Kidney epithelial cell (primary cell): ENCODE measurements at regions not wholly inside any gene's neighbourhood (a gene's known extent, or its start where the extent isn't known, plus 50 kb on each side); places are given as distances from the start of the nearest gene placed in this dataset.

Experiments used
- DNase-seq: peaks from one replicate; pipeline ENCODE4 v3.0.0-alpha.2; 2010; ENCODE audit warnings: low read depth
- H3K27me3 ChIP-seq: 2 replicates; pipeline ENCODE4 v1.6.0; 2011; ENCODE audit warnings: low read length; ENCODE audit not compliant: control insufficient read depth, insufficient read depth
- H3K36me3 ChIP-seq: 2 replicates; pipeline ENCODE4 v1.5.1; 2011; ENCODE audit warnings: low read length; ENCODE audit not compliant: control insufficient read depth, insufficient read depth
- H3K4me3 ChIP-seq: 2 replicates; pipeline ENCODE4 v1.5.1; 2011; ENCODE audit warnings: low read depth, mild to moderate bottlenecking, control low read depth, low read length
- CTCF ChIP-seq: IDR thresholded peaks from 2 replicates; pipeline ENCODE4 v1.5.1; 2011; ENCODE audit warnings: mild to moderate bottlenecking, moderate library complexity, low read length, control low read depth, inconsistent platforms; ENCODE audit not compliant: insufficient read depth, poor library complexity, severe bottlenecking

DNA sequence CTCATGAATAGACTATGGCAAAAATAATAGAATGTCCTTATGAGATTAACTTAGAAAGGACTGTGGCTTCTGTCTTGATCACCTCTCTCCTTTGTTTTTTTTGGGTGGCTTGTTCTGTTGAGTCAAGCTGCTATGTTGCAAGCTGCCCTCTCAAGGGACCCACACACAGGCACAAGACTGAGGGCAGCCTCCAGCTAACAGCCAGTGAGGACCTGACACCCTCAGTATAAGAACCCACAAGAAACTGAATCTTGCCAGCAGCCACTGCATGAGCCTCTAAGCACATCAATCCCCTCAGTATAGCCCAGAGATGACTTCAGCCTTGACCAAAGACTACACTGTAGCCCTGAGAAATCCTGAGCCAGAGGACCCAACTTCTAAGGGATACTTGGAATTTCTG is 361.1 kb downstream of the MCTP2 start:
- Histone ChIP-seq H3K36me3 (no peaks in the 10 kb centered on the region), H3K27me3 (no peaks in the 10 kb centered on the region), H3K4me3 (no peak overlapping the region)
- DNase-seq: no peak
- TF ChIP-seq CTCF: no peak

DNA sequence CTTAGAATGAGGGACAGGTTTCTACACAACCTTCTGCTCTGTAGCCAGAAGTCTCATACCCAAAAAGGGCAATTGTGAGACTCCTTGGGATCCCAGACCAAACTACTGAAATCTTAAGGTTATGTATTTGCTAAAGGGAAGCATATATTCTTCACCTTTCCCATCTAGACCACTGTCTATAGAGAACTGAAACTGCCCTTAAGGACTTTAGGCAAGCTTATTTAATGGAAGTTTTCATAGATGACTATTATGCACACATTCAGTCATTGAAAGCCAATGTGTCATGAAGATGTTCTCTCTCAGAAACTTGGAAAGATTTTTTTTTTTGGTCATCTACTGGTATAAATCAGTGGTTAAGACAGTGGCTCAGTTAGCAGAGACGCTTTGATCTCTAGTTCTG is 365.3 kb downstream of the MCTP2 start:
- no peak for DNase-seq
- Histone ChIP-seq H3K4me3 (no peak overlapping the region), H3K27me3 (no peaks in the 10 kb centered on the region), H3K36me3 (no peaks in the 10 kb centered on the region)
- no peak for TF ChIP-seq CTCF

- no peak for TF ChIP-seq CTCF
- DNase-seq: no peak
- Histone ChIP-seq H3K4me3 (no peak overlapping the region), H3K36me3 (no peaks in the 10 kb centered on the region), H3K27me3 (no peaks in the 10 kb centered on the region)
Measured at GRCh38 chr15:94600505-94600904, 369.1 kb downstream of the MCTP2 start.

- DNase-seq: no peak
- Histone ChIP-seq H3K27me3 (no peaks in the 10 kb centered on the region), H3K4me3 (no peak overlapping the region), H3K36me3 (no peaks in the 10 kb centered on the region)
- TF ChIP-seq CTCF: no peak
Measured at GRCh38 chr15:94602754-94603470, 371.6 kb downstream of the MCTP2 start.

- no peak overlapping the region for H3K4me3 ChIP-seq
- no peak for DNase-seq
- H3K27me3 ChIP-seq: no peaks in the 10 kb centered on the region
- no peaks in the 10 kb centered on the region for H3K36me3 ChIP-seq
- no peak for TF ChIP-seq CTCF
Measured at GRCh38 chr15:94606286-94606685, 374.9 kb downstream of the MCTP2 start.

- no peak for TF ChIP-seq CTCF
- Histone ChIP-seq H3K36me3 (no peaks in the 10 kb centered on the region), H3K27me3 (no peaks in the 10 kb centered on the region), H3K4me3 (no peak overlapping the region)
- DNase-seq: no peak
Measured at GRCh38 chr15:94607176-94607654, 375.9 kb downstream of the MCTP2 start.
